ENCODE measurements at regions not wholly inside any gene's neighbourhood (a gene's known extent, or its start where the extent isn't known, plus 50 kb on each side); places are given as distances from the start of the nearest gene placed in this dataset.

- TF ChIP-seq, protein P1, sequence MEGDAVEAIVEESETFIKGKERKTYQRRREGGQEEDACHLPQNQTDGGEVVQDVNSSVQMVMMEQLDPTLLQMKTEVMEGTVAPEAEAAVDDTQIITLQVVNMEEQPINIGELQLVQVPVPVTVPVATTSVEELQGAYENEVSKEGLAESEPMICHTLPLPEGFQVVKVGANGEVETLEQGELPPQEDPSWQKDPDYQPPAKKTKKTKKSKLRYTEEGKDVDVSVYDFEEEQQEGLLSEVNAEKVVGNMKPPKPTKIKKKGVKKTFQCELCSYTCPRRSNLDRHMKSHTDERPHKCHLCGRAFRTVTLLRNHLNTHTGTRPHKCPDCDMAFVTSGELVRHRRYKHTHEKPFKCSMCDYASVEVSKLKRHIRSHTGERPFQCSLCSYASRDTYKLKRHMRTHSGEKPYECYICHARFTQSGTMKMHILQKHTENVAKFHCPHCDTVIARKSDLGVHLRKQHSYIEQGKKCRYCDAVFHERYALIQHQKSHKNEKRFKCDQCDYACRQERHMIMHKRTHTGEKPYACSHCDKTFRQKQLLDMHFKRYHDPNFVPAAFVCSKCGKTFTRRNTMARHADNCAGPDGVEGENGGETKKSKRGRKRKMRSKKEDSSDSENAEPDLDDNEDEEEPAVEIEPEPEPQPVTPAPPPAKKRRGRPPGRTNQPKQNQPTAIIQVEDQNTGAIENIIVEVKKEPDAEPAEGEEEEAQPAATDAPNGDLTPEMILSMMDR (IDR thresholded peaks at IDR 0.05; ENCODE audit: control insufficient read depth, extremely low read depth, insufficient read depth), result no peak
- H3K4me3 ChIP-seq (ENCODE audit: low read depth, low read length), result no peak overlapping the region
- no peak for DNase-seq (ENCODE audit: low read depth)
These were observed 116.2 kb downstream of the JRKL start for GRCh38 chr11:96506041-96506440.

- DNase-seq (ENCODE audit: low read depth), result no peak
- TF ChIP-seq, protein P1 (IDR thresholded peaks at IDR 0.05; ENCODE audit: control insufficient read depth, extremely low read depth, insufficient read depth), result no peak
- H3K4me3 ChIP-seq (ENCODE audit: low read depth, low read length), result no peak overlapping the region
These were observed 117.1 kb downstream of the JRKL start for GRCh38 chr11:96506953-96507354.

DNA sequence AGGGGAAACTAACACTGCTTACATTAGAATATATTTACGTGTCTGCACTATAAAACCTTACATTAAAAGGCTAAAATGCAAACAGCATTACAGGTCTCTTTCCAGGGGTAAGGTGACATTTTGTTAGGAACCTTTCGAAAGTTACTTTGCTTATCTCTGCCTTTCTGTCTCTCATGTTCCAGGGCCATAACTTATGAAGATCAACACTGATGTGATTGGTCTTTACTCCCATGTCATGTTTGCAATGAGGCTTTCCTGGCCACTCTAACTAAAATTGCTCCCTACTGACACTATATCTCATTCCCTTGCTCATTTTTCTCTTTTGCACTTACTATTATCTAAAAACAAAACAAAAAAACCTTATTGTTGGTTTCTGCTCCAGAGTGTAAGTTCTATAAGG lies 119.0 kb downstream of the JRKL start:
- no peak for DNase-seq (ENCODE audit: low read depth)
- TF ChIP-seq, protein P1 (IDR thresholded peaks at IDR 0.05; ENCODE audit: control insufficient read depth, extremely low read depth, insufficient read depth), result no peak
- H3K4me3 ChIP-seq (ENCODE audit: low read depth, low read length), result no peak overlapping the region

GRCh38 chr11:96520939-96521338 lies 131.1 kb downstream of the JRKL start:
- H3K4me3 ChIP-seq (ENCODE audit: low read depth, low read length), result no peak overlapping the region
- TF ChIP-seq, protein P1 (IDR thresholded peaks at IDR 0.05; ENCODE audit: control insufficient read depth, extremely low read depth, insufficient read depth), result no peak
- no peak for DNase-seq (ENCODE audit: low read depth)

DNA sequence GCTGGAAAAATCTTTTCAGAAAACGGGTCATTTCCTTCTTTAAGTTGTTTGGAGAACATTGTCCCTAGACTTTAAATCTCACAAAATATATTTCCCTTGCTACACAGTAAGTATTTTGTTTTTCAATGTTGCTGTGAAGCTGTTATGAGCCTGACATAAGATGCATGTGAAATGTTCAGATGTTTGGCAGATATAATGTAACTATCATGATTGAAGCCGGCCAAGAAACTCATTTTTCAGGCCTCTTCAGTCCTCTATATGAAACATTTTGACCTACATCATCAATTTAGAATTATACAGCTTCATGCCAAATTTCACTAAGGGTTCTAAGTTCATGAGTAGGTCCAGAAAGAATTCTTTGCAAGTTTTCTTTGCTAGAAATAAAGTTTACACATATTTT lies 133.8 kb downstream of the JRKL start:
- no peak for DNase-seq (ENCODE audit: low read depth)
- TF ChIP-seq, protein P1 (IDR thresholded peaks at IDR 0.05; ENCODE audit: control insufficient read depth, extremely low read depth, insufficient read depth), result no peak
- H3K4me3 ChIP-seq (ENCODE audit: low read depth, low read length), result no peak overlapping the region

DNA sequence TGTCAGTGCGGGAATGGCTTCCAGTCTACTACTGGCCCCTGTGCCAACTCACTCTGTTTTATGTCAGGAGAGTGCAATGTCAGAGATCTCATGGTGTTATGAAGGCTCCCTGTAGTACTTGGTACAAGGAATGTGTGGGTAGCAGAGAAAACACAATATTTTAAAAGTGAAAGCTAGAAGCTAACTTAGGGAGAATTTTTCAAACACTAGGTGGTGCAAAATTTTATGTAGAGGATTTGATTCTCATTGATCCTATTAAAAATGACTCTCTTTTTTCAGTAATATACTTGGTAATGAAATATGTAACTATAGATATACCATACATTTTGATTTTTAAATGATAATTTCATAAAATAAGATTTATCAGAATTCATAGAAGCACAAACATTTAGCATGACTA lies 134.7 kb downstream of the JRKL start:
- no peak for DNase-seq (ENCODE audit: low read depth)

GRCh38 chr11:96530473-96530872 lies 140.7 kb downstream of the JRKL start:
- H3K4me3 ChIP-seq (ENCODE audit: low read depth, low read length), result no peak overlapping the region
- TF ChIP-seq, protein P1 (IDR thresholded peaks at IDR 0.05; ENCODE audit: control insufficient read depth, extremely low read depth, insufficient read depth), result no peak
- DNase-seq (ENCODE audit: low read depth), result no peak

More for the DNA sequence above, 134.7 kb downstream of the JRKL start:
- H3K4me3 ChIP-seq (ENCODE audit: low read depth, low read length), result no peak overlapping the region
- TF ChIP-seq, protein P1 (IDR thresholded peaks at IDR 0.05; ENCODE audit: control insufficient read depth, extremely low read depth, insufficient read depth), result peak; percentile 15; the same call in 1 of the 2 replicates
